HCT116 (cell line): ENCODE measurements at regions not wholly inside any gene's neighbourhood (a gene's known extent, or its start where the extent isn't known, plus 50 kb on each side); places are given as distances from the start of the nearest gene placed in this dataset.

Experiments used
- CTCF ChIP-seq, 3 experiments: fragments of 200-600 bp in 1 of 3; sonication (generic) in 1 of 3; IDR thresholded peaks in 2 of 3; conservative IDR thresholded peaks in 1 of 3; 2 replicates each; pipeline ENCODE4 v1.5.1; 2012 to 2017; ENCODE audit warnings: low read depth in 2 of 3, low read length in 2 of 3, antibody characterized with exemption in 1 of 3, borderline replicate concordance in 1 of 3, control low read depth in 1 of 3, mild to moderate bottlenecking in 1 of 3, mixed read lengths in 1 of 3, mixed run types in 1 of 3, moderate library complexity in 1 of 3; ENCODE audit not compliant: insufficient read depth in 1 of 3
- REST ChIP-seq: IDR thresholded peaks from 2 replicates; pipeline ENCODE4 v1.6.1; 2012; ENCODE audit warnings: low read depth
- TF ChIP-seq, protein P1 (sequence below): IDR thresholded peaks from 2 replicates; pipeline ENCODE4 v1.6.1; 2012

- no peak for TF ChIP-seq CTCF (IDR thresholded peaks at IDR 0.05 in 2 of 3, conservative IDR thresholded peaks at IDR 0.05 in 1 of 3; ENCODE audit: borderline replicate concordance in 1 of 3, insufficient read depth in 1 of 3, low read depth in 2 of 3, low read length in 2 of 3)
- TF ChIP-seq, protein P1, sequence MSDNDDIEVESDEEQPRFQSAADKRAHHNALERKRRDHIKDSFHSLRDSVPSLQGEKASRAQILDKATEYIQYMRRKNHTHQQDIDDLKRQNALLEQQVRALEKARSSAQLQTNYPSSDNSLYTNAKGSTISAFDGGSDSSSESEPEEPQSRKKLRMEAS, result no peak
- no peak for TF ChIP-seq REST
Measured at GRCh38 chr6:167660424-167660823, 166.3 kb upstream of the AFDN start.
